GM13977 (cell line): ENCODE measurements at regions not wholly inside any gene's neighbourhood (a gene's known extent, or its start where the extent isn't known, plus 50 kb on each side); places are given as distances from the start of the nearest gene placed in this dataset.

Experiments used
- DNase-seq: peaks from one replicate; pipeline ENCODE4 v3.0.0; 2012; ENCODE audit warnings: low spot score
- in situ Hi-C: fragments of 300-500 bp; cut with MboI; formaldehyde crosslinking; loops from one replicate; pipeline ENCODE4 v1.12.0; 2022; ENCODE audit warnings: low sequenced_read_pairs, low pct_unique_long_range_greater_than_20kb, mixed read lengths, inconsistent platforms; ENCODE audit not compliant: unreplicated experiment
- TF ChIP-seq, protein P1 (sequence below): IDR thresholded peaks from 2 replicates; pipeline ENCODE4 v1.5.1; 2012; ENCODE audit warnings: mild to moderate bottlenecking, control low read depth; ENCODE audit not compliant: insufficient read depth; ENCODE audit errors: extremely low read depth, missing control alignments

DNA sequence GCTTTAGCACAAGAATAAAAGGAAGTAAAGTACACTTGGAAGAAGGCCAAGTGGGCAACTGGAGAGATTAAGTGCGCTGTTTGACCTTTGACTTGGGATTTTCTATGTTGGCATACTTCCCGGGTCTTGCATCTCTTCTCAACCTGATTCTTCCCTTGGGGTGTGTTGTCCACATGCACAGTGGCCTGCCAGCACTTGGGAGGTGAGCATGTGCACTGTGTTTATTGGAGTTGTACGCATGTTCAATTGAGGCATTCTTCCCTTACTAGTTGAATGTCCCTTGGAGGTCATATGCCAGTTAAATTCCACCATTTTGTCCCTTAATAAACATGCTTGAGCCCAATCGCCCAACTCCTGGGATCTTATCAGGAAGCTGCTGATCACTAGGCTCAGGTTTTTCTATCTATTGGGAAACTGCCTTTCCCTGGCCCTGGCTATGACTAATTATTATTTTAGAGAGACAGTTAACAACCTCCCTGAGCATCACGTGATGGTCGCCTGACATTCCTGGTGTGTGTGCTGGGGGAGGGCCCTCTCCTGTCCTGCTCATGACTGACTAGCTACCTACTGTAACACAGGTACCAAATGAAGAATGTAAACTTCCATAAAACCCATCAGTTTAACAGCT, 62.5 kb upstream of the RAPGEF4 start:
- in situ Hi-C loops, result no loop called here
- TF ChIP-seq, protein P1, sequence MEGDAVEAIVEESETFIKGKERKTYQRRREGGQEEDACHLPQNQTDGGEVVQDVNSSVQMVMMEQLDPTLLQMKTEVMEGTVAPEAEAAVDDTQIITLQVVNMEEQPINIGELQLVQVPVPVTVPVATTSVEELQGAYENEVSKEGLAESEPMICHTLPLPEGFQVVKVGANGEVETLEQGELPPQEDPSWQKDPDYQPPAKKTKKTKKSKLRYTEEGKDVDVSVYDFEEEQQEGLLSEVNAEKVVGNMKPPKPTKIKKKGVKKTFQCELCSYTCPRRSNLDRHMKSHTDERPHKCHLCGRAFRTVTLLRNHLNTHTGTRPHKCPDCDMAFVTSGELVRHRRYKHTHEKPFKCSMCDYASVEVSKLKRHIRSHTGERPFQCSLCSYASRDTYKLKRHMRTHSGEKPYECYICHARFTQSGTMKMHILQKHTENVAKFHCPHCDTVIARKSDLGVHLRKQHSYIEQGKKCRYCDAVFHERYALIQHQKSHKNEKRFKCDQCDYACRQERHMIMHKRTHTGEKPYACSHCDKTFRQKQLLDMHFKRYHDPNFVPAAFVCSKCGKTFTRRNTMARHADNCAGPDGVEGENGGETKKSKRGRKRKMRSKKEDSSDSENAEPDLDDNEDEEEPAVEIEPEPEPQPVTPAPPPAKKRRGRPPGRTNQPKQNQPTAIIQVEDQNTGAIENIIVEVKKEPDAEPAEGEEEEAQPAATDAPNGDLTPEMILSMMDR, result no peak
- DNase-seq, result no peak

- peak; percentile 62 for DNase-seq
- in situ Hi-C loops, result no loop called here
- TF ChIP-seq, protein P1, result peak; percentile 85
Measured at GRCh38 chr2:172674034-172674967, 61.3 kb upstream of the RAPGEF4 start.

DNA sequence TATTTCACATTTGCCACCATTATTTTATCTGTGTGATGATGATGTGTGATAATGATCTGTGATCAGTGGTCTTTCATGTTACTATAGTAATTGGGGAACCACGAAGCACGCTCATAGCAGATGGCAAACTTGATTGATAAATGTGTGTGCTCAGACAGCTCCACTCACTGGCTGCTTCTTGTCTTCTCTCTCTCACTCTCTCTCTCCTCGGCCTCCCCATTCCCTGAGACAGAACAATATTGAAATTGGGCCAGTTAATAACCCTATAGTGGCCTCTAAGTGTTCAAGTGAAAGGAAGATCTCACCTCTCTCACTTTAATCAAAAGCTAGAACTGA, 60.7 kb upstream of the RAPGEF4 start:
- in situ Hi-C loops, result no loop called here
- DNase-seq, result no peak
- TF ChIP-seq, protein P1, result no peak

GRCh38 chr2:172677363-172677762, 58.3 kb upstream of the RAPGEF4 start:
- TF ChIP-seq, protein P1, result no peak
- in situ Hi-C loops, result no loop called here

DNA sequence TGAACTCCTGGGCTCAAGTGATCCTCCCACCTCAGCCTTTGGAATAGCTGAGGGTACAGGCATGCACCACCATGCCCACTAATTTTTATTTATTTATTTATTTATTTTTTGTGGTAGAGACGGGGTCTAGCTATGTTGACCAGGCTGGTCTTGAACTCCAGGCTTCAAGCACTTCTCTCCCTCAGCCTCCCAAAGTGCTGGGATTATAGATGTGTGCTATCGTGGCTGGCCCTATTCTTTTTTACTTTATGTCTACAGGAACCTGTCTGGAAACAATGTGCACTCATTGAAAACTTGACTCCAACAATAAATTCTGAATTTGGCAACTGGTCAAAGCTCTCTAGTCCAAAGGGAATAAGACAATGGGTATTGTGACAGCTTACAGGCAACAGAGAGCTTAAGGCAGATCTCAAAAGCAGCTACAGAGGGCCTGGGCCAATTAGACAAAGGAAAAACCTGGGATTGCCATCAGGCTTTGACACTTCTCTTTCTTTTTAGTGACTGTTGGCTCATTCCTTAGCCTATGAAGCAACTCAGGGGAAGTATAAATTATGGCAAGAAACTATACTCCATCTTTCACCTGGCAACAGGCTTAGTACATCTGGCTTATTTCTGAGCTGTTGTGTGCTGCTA, 55.1 kb upstream of the RAPGEF4 start:
- no peak for DNase-seq
- in situ Hi-C loops, result no loop called here
- TF ChIP-seq, protein P1, result no peak

More at GRCh38 chr2:172677363-172677762, 58.3 kb upstream of the RAPGEF4 start:
- DNase-seq, result no peak

DNA sequence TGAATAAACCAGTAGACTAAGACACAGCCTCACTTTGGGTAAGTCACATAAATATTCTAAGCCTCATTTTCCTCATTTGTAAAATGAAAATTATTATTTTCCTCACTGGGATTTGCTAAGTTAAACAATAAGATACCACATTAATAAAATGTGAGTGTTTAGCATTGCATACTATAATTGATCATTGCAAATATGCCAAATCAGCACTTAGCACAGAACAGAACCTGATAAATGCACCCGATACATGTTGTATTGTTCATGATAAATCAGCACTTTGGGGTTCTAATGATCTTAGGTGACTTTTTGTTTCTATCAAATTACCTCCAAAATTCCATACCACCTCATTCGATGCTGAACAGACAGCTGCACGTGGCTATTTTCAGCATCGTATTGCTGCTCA, 50.2 kb upstream of the RAPGEF4 start:
- TF ChIP-seq, protein P1, result no peak
- in situ Hi-C loops, result no loop called here
- DNase-seq, result no peak
